ENCODE measurements at regions not wholly inside any gene's neighbourhood (a gene's known extent, or its start where the extent isn't known, plus 50 kb on each side); places are given as distances from the start of the nearest gene placed in this dataset.

- no peaks in the 10 kb centered on the region for H3K9me3 Mint-ChIP-seq (ENCODE audit: unreplicated experiment)
- no peak overlapping the region for H3K27ac Mint-ChIP-seq (ENCODE audit: unreplicated experiment)
- H3K4me3 Mint-ChIP-seq (ENCODE audit: unreplicated experiment): no peak overlapping the region
- H3K36me3 Mint-ChIP-seq (ENCODE audit: low read depth, unreplicated experiment): no peaks in the 10 kb centered on the region
- peaks cover 9% of the 10 kb centered on the region for H3K27me3 Mint-ChIP-seq (ENCODE audit: unreplicated experiment)
- peaks cover 28% of the 10 kb centered on the region for H3K4me1 Mint-ChIP-seq (ENCODE audit: unreplicated experiment)
- TF ChIP-seq CTCF (IDR thresholded peaks at IDR 0.05; ENCODE audit: unreplicated experiment): no peak
- no peak for DNase-seq (ENCODE audit: low spot score)
Observed at GRCh38 chrX:40471965-40472648, 108.7 kb upstream of the ATP6AP2 start.

GRCh38 chrX:40470830-40471429 lies 109.8 kb upstream of the ATP6AP2 start:
- Mint-ChIP-seq H3K4me1 (ENCODE audit: unreplicated experiment) (peaks cover 24% of the 10 kb centered on the region), H3K4me3 (ENCODE audit: unreplicated experiment) (no peak overlapping the region), H3K27me3 (ENCODE audit: unreplicated experiment) (peaks cover 9% of the 10 kb centered on the region), H3K36me3 (ENCODE audit: low read depth, unreplicated experiment) (no peaks in the 10 kb centered on the region), H3K27ac (ENCODE audit: unreplicated experiment) (no peak overlapping the region), H3K9me3 (ENCODE audit: unreplicated experiment) (no peaks in the 10 kb centered on the region)
- TF ChIP-seq CTCF (IDR thresholded peaks at IDR 0.05; ENCODE audit: unreplicated experiment): no peak
- DNase-seq (ENCODE audit: low spot score): no peak

GRCh38 chrX:40469316-40469715 lies 111.5 kb upstream of the ATP6AP2 start:
- Mint-ChIP-seq H3K36me3 (ENCODE audit: low read depth, unreplicated experiment) (no peaks in the 10 kb centered on the region), H3K4me3 (ENCODE audit: unreplicated experiment) (no peak overlapping the region), H3K9me3 (ENCODE audit: unreplicated experiment) (no peaks in the 10 kb centered on the region), H3K27ac (ENCODE audit: unreplicated experiment) (no peak overlapping the region), H3K4me1 (ENCODE audit: unreplicated experiment) (peaks cover 22% of the 10 kb centered on the region), H3K27me3 (ENCODE audit: unreplicated experiment) (peaks cover 11% of the 10 kb centered on the region)
- no peak for DNase-seq (ENCODE audit: low spot score)
- no peak for TF ChIP-seq CTCF (IDR thresholded peaks at IDR 0.05; ENCODE audit: unreplicated experiment)

GRCh38 chrX:40468033-40468846 lies 112.5 kb upstream of the ATP6AP2 start:
- DNase-seq (ENCODE audit: low spot score): no peak
- peaks cover 11% of the 10 kb centered on the region for H3K27me3 Mint-ChIP-seq (ENCODE audit: unreplicated experiment)
- no peak overlapping the region for H3K4me3 Mint-ChIP-seq (ENCODE audit: unreplicated experiment)
- H3K9me3 Mint-ChIP-seq (ENCODE audit: unreplicated experiment): no peaks in the 10 kb centered on the region
- H3K27ac Mint-ChIP-seq (ENCODE audit: unreplicated experiment): no peak overlapping the region
- H3K4me1 Mint-ChIP-seq (ENCODE audit: unreplicated experiment): peaks cover 16% of the 10 kb centered on the region
- TF ChIP-seq CTCF (IDR thresholded peaks at IDR 0.05; ENCODE audit: unreplicated experiment): no peak
- no peaks in the 10 kb centered on the region for H3K36me3 Mint-ChIP-seq (ENCODE audit: low read depth, unreplicated experiment)

Data from endothelial cell (in vitro differentiated cells).